ENCODE measurements at regions not wholly inside any gene's neighbourhood (a gene's known extent, or its start where the extent isn't known, plus 50 kb on each side); places are given as distances from the start of the nearest gene placed in this dataset.

DNA sequence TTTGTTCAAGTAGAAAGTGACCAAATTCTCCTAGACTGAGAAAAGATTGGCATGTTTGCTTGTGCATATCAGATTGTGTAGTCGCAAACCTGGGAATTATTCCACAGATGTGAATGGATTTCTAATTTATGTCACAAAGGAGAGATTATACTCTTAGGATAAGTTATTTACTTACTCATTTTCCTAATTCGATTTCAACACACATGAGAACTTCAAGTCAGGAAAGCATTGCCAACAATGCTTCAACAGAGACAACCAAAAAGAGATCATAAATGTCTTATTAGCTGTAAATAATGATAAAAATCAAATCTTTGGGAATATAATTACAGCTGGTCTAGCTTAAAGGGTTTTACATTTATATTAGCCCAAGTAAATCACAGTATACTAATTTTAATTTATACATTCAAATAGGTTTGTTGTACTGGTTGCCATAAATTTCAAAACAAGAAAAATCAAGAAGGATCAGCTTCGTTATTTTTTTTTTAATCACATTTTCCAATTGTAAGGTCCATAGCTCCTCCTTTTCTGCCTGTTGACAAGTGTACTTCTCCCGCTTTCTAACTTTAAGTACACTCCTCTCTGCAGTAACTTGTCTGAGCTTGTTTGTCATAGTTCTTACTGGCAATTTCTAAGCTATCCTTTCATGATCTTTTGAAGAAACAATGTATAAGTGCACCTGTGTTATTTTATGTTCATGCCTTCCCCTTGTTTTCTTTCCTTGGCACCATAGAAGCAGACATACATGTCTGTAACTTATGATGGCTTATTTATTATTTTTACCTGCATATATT is 246.6 kb downstream of the DEPDC1B start:
- H3K4me3 ChIP-seq (ENCODE audit: low read length) = no peak overlapping the region
- ChIA-PET POLR2A (ENCODE audit: unreplicated experiment) (no interaction called here), CTCF (no interaction called here)
- H3K79me2 ChIP-seq (ENCODE audit: low read length) = no peaks in the 10 kb centered on the region
- H3F3A ChIP-seq (ENCODE audit: low read length, unreplicated experiment) = no peaks in the 10 kb centered on the region
- H3K27ac ChIP-seq (ENCODE audit: low read length) = no peak overlapping the region
- no peaks in the 10 kb centered on the region for H4K20me1 ChIP-seq (ENCODE audit: low read length)
- TF ChIP-seq EZH2 (IDR thresholded peaks at IDR 0.05; ENCODE audit: low read length, unreplicated experiment) = no peak
- TF ChIP-seq, protein P1, sequence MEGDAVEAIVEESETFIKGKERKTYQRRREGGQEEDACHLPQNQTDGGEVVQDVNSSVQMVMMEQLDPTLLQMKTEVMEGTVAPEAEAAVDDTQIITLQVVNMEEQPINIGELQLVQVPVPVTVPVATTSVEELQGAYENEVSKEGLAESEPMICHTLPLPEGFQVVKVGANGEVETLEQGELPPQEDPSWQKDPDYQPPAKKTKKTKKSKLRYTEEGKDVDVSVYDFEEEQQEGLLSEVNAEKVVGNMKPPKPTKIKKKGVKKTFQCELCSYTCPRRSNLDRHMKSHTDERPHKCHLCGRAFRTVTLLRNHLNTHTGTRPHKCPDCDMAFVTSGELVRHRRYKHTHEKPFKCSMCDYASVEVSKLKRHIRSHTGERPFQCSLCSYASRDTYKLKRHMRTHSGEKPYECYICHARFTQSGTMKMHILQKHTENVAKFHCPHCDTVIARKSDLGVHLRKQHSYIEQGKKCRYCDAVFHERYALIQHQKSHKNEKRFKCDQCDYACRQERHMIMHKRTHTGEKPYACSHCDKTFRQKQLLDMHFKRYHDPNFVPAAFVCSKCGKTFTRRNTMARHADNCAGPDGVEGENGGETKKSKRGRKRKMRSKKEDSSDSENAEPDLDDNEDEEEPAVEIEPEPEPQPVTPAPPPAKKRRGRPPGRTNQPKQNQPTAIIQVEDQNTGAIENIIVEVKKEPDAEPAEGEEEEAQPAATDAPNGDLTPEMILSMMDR (conservative IDR thresholded peaks at IDR 0.05; ENCODE audit: low read depth, low read length) = no peak
- no peak for TF ChIP-seq EZH2phosphoT487 (IDR thresholded peaks at IDR 0.05; ENCODE audit: borderline replicate concordance, low read length)
- no peaks in the 10 kb centered on the region for H3K4me1 ChIP-seq (ENCODE audit: insufficient read depth, low read length)
- no peaks in the 10 kb centered on the region for H3K9me3 ChIP-seq (ENCODE audit: low read length)
- no peak for ATAC-seq
- no peak overlapping the region for H2AFZ ChIP-seq (ENCODE audit: low read length)
- no TSS peak for BruUV-seq (replicated peaks)
- H3K4me2 ChIP-seq (ENCODE audit: low read length) = no peak overlapping the region
- no peaks in the 10 kb centered on the region for H3K9me2 ChIP-seq (replicated peaks; ENCODE audit: low read length)
- peaks cover 27% of the 10 kb centered on the region for H3K27me3 ChIP-seq (ENCODE audit: low read length)
- intact Hi-C loops (cut with micrococcal nuclease) = no loop called here
- no peak for DNase-seq
- no peak overlapping the region for H3K9ac ChIP-seq (ENCODE audit: low read length)
- H3K36me3 ChIP-seq (ENCODE audit: low read depth, low read length) = no peaks in the 10 kb centered on the region

DNA sequence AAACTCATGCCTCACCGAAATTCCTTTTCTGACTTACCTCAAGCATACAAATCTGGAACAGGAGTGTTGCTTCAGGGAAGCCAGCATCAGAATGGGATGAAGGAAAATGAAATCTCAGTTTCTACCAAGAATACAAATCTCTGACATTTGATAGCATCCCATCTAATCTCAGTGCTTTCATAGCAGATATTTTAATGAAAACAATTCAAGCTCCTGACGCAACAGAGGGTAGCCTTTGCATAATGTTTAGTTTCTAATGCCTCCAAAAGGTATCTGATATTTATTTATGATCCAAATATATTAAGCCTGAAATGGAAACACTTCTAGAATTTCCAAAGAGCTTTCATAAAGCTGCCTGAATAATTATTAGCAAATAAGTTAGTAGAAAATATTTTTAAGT is 251.4 kb downstream of the DEPDC1B start:
- Histone ChIP-seq H3K36me3 (ENCODE audit: low read depth, low read length) (no peaks in the 10 kb centered on the region), H3K9me2 (replicated peaks; ENCODE audit: low read length) (no peaks in the 10 kb centered on the region), H3K79me2 (ENCODE audit: low read length) (no peaks in the 10 kb centered on the region), H3K4me3 (ENCODE audit: low read length) (no peak overlapping the region), H3K27me3 (ENCODE audit: low read length) (peaks cover 29% of the 10 kb centered on the region), H3K9me3 (ENCODE audit: low read length) (no peaks in the 10 kb centered on the region), H3F3A (ENCODE audit: low read length, unreplicated experiment) (no peaks in the 10 kb centered on the region), H2AFZ (ENCODE audit: low read length) (no peak overlapping the region), H4K20me1 (ENCODE audit: low read length) (no peaks in the 10 kb centered on the region), H3K27ac (ENCODE audit: low read length) (no peak overlapping the region), H3K9ac (ENCODE audit: low read length) (no peak overlapping the region), H3K4me1 (ENCODE audit: insufficient read depth, low read length) (no peaks in the 10 kb centered on the region), H3K4me2 (ENCODE audit: low read length) (no peak overlapping the region)
- TF ChIP-seq EZH2phosphoT487 (IDR thresholded peaks at IDR 0.05; ENCODE audit: borderline replicate concordance, low read length) (no peak), EZH2 (IDR thresholded peaks at IDR 0.05; ENCODE audit: low read length, unreplicated experiment) (no peak)
- TF ChIP-seq, protein P1 (conservative IDR thresholded peaks at IDR 0.05; ENCODE audit: low read depth, low read length) = no peak
- intact Hi-C loops (cut with micrococcal nuclease) = no loop called here
- ATAC-seq (no peak), DNase-seq (no peak)
- BruUV-seq (replicated peaks) = no TSS peak
- POLR2A ChIA-PET (ENCODE audit: unreplicated experiment) = no interaction called here
- CTCF ChIA-PET = no interaction called here

DNA sequence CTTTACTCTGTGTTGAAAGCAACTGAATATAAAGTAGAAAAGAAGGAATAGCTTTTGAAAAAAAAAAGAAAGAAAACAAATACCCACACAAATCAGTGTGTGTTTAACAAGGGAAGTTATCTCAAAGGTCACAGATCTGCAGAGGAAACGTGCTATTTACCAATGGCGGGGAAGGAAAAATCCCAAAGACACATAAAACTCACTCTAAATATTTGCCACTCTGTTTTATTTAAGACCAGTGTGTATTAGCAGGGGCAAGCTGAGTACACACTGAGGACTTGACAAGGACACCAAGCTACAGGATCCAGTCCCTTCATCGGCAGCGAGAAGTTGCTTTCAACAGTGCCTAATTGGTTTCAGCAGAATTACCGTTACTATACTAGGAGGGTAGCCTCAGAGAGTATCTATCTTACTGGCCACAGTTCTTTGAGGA is 252.5 kb downstream of the DEPDC1B start:
- Histone ChIP-seq H3K4me2 (ENCODE audit: low read length) (no peak overlapping the region), H3K36me3 (ENCODE audit: low read depth, low read length) (no peaks in the 10 kb centered on the region), H4K20me1 (ENCODE audit: low read length) (no peaks in the 10 kb centered on the region), H3K9me2 (replicated peaks; ENCODE audit: low read length) (no peaks in the 10 kb centered on the region), H2AFZ (ENCODE audit: low read length) (no peak overlapping the region), H3K27ac (ENCODE audit: low read length) (no peak overlapping the region), H3K4me3 (ENCODE audit: low read length) (no peak overlapping the region), H3K9me3 (ENCODE audit: low read length) (no peaks in the 10 kb centered on the region), H3K79me2 (ENCODE audit: low read length) (no peaks in the 10 kb centered on the region), H3K4me1 (ENCODE audit: insufficient read depth, low read length) (no peaks in the 10 kb centered on the region), H3F3A (ENCODE audit: low read length, unreplicated experiment) (no peaks in the 10 kb centered on the region), H3K9ac (ENCODE audit: low read length) (no peak overlapping the region), H3K27me3 (ENCODE audit: low read length) (peaks cover 20% of the 10 kb centered on the region)
- no peak for DNase-seq
- TF ChIP-seq EZH2phosphoT487 (IDR thresholded peaks at IDR 0.05; ENCODE audit: borderline replicate concordance, low read length) = no peak
- TF ChIP-seq, protein P1 (conservative IDR thresholded peaks at IDR 0.05; ENCODE audit: low read depth, low read length) = no peak
- TF ChIP-seq EZH2 (IDR thresholded peaks at IDR 0.05; ENCODE audit: low read length, unreplicated experiment) = no peak
- ATAC-seq = no peak
- intact Hi-C loops (cut with micrococcal nuclease) = no loop called here
- ChIA-PET CTCF (no interaction called here), POLR2A (ENCODE audit: unreplicated experiment) (no interaction called here)
- no TSS peak for BruUV-seq (replicated peaks)
